OCI-LY1 (cell line): ENCODE measurements at regions not wholly inside any gene's neighbourhood (a gene's known extent, or its start where the extent isn't known, plus 50 kb on each side); places are given as distances from the start of the nearest gene placed in this dataset.

Source experiments
- H2AFZ ChIP-seq: fragments of 200-600 bp; sonication (generic), shearing (Covaris generic); 2 replicates; pipeline ENCODE4 v1.6.0; 2014; ENCODE audit warnings: antibody characterized with exemption, mild to moderate bottlenecking, low read length
- H3F3A ChIP-seq: fragments of 200-600 bp; sonication (generic), shearing (Covaris generic); 2 replicates; pipeline ENCODE4 v1.6.0; 2014; ENCODE audit warnings: mild to moderate bottlenecking, antibody characterized with exemption, low read length, moderate library complexity; ENCODE audit not compliant: insufficient read depth
- H3K27ac ChIP-seq: fragments of 200-600 bp; sonication (generic); 2 replicates; pipeline ENCODE4 v1.5.1; 2014; ENCODE audit warnings: low read length, mixed run types, mild to moderate bottlenecking, low read depth; ENCODE audit not compliant: poor library complexity, severe bottlenecking
- H3K27me3 ChIP-seq: fragments of 200-600 bp; sonication (generic); 2 replicates; pipeline ENCODE4 v1.6.0; 2014; ENCODE audit warnings: antibody characterized with exemption, mild to moderate bottlenecking, low read length, moderate library complexity; ENCODE audit not compliant: insufficient read depth
- H3K36me3 ChIP-seq: fragments of 200-600 bp; sonication (generic); 2 replicates; pipeline ENCODE4 v1.6.1; 2014; ENCODE audit warnings: mild to moderate bottlenecking, antibody characterized with exemption, low read length, moderate library complexity, mixed read lengths; ENCODE audit not compliant: insufficient read depth
- H3K4me1 ChIP-seq: fragments of 200-600 bp; sonication (generic); 2 replicates; pipeline ENCODE4 v1.5.1; 2014; ENCODE audit warnings: mild to moderate bottlenecking, low read length, moderate library complexity; ENCODE audit not compliant: insufficient read depth, severe bottlenecking
- H3K4me2 ChIP-seq: fragments of 200-600 bp; sonication (generic), shearing (Covaris generic); 2 replicates; pipeline ENCODE4 v1.6.1; 2014; ENCODE audit warnings: low read length
- H3K4me3 ChIP-seq: fragments of 200-600 bp; sonication (generic); 2 replicates; pipeline ENCODE4 v1.5.1; 2014; ENCODE audit warnings: low read length, low read depth, mild to moderate bottlenecking, mixed read lengths; ENCODE audit not compliant: poor library complexity, severe bottlenecking
- H3K79me2 ChIP-seq: fragments of 200-600 bp; shearing (Covaris generic); 2 replicates; pipeline ENCODE4 v1.6.1; 2016; ENCODE audit warnings: mixed run types, low read length, mixed read lengths; ENCODE audit not compliant: insufficient read depth
- H3K9ac ChIP-seq: fragments of 200-600 bp; sonication (generic), shearing (Covaris generic); 2 replicates; pipeline ENCODE4 v1.6.1; 2014; ENCODE audit warnings: mild to moderate bottlenecking, low read length, mixed read lengths
- H3K9me2 ChIP-seq: fragments of 200-600 bp; sonication (generic), shearing (Covaris generic); 2 replicates; pipeline ENCODE4 v1.6.1; 2014; ENCODE audit warnings: low read depth, mild to moderate bottlenecking, low read length, mixed read lengths
- H3K9me3 ChIP-seq: fragments of 200-600 bp; shearing (Covaris generic); 2 replicates; pipeline ENCODE4 v1.6.1; 2014; ENCODE audit warnings: low read length, mixed read lengths
- H4K20me1 ChIP-seq: fragments of 200-600 bp; sonication (generic), shearing (Covaris generic); 2 replicates; pipeline ENCODE4 v1.6.0; 2016; ENCODE audit warnings: mild to moderate bottlenecking, low read length; ENCODE audit not compliant: insufficient read depth
- CTCF ChIP-seq: fragments of 200-600 bp; sonication (generic), shearing (Covaris generic); IDR thresholded peaks from 2 replicates; pipeline ENCODE4 v1.5.1; 2017; ENCODE audit warnings: mild to moderate bottlenecking, antibody characterized with exemption, low read length, moderate library complexity, mixed read lengths
- EZH2 ChIP-seq: fragments of 200-600 bp; sonication (generic), shearing (Covaris generic); IDR thresholded peaks from 2 replicates; pipeline ENCODE4 v1.8.0; 2017; ENCODE audit warnings: borderline replicate concordance, mixed run types, mild to moderate bottlenecking, antibody characterized with exemption, low read length, moderate library complexity, mixed read lengths

- H3K79me2 ChIP-seq: no peaks in the 10 kb centered on the region
- H3K27me3 ChIP-seq: no peaks in the 10 kb centered on the region
- H3K36me3 ChIP-seq: no peaks in the 10 kb centered on the region
- no peaks in the 10 kb centered on the region for H3F3A ChIP-seq
- no peaks in the 10 kb centered on the region for H4K20me1 ChIP-seq
- peak overlapping the region; percentile 1; the same call in 1 of the 2 replicates for H2AFZ ChIP-seq
- peak overlapping the region; percentile 86 for H3K27ac ChIP-seq
- H3K9me3 ChIP-seq: no peaks in the 10 kb centered on the region
- peak overlapping the region; percentile 30; the same call in 1 of the 2 replicates for H3K4me2 ChIP-seq
- no peaks in the 10 kb centered on the region for H3K9me2 ChIP-seq
- peak overlapping the region; percentile 27 for H3K9ac ChIP-seq
- H3K4me1 ChIP-seq: peaks cover 83% of the 10 kb centered on the region
- H3K4me3 ChIP-seq: no peak overlapping the region
- no peak for TF ChIP-seq EZH2
These were observed 256.4 kb upstream of the SOX2 start for GRCh38 chr3:181455276-181455675.

DNA sequence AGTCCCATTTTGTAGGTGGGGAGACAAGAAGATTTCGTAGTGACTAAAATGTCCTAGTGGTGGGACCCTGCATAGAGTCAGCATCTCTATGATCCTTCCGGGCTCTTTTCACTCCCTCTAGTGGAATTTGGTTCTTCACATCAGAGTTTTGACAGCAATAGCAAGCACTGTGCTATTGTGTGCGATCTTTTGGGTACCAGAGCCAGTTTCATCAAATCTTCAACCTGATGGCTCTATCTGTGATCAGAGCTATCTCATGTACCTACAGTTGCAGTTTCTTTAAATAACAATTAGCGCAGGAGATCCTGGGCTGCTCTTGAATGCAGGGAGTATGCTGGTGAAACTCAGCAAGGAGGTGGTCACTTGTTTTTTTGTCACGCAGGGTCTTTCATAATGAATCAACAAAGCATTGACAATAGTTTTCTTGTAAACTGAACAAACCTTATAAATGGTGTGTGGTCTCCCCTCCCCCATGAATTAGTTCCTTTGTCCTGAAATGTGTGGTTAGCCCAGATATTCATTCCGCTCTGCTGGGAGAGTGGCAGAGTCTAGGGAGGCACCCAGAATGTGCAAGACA, 257.2 kb upstream of the SOX2 start:
- Histone ChIP-seq H3K9ac (peak overlapping the region; percentile 27; the same call in 1 of the 2 replicates), H3F3A (no peaks in the 10 kb centered on the region), H3K36me3 (no peaks in the 10 kb centered on the region), H3K4me3 (no peak overlapping the region), H3K9me2 (no peaks in the 10 kb centered on the region), H3K27ac (peak overlapping the region; percentile 86), H3K9me3 (no peaks in the 10 kb centered on the region), H4K20me1 (no peaks in the 10 kb centered on the region), H2AFZ (peak overlapping the region; percentile 1; the same call in 1 of the 2 replicates), H3K27me3 (no peaks in the 10 kb centered on the region), H3K79me2 (no peaks in the 10 kb centered on the region), H3K4me2 (peak overlapping the region; percentile 30; the same call in 1 of the 2 replicates), H3K4me1 (peaks cover 75% of the 10 kb centered on the region)
- peak; percentile 62 for TF ChIP-seq CTCF
- TF ChIP-seq EZH2: no peak

GRCh38 chr3:181446741-181447140, 265.0 kb upstream of the SOX2 start:
- TF ChIP-seq CTCF: no peak
- TF ChIP-seq EZH2: no peak
- Histone ChIP-seq H3K9me3 (no peaks in the 10 kb centered on the region), H3K36me3 (no peaks in the 10 kb centered on the region), H2AFZ (no peak overlapping the region), H3K27me3 (no peaks in the 10 kb centered on the region), H3K27ac (no peak overlapping the region), H3K4me3 (no peak overlapping the region), H3K4me1 (peaks cover 43% of the 10 kb centered on the region), H3K4me2 (no peak overlapping the region), H3K79me2 (no peaks in the 10 kb centered on the region), H4K20me1 (no peaks in the 10 kb centered on the region), H3K9me2 (no peaks in the 10 kb centered on the region), H3K9ac (no peak overlapping the region), H3F3A (no peaks in the 10 kb centered on the region)

- Histone ChIP-seq H3K9ac (no peak overlapping the region; the same call in 1 of the 2 replicates), H3K4me3 (no peak overlapping the region), H4K20me1 (no peaks in the 10 kb centered on the region), H3K36me3 (no peaks in the 10 kb centered on the region), H3K27ac (peak overlapping the region; percentile 60), H3K79me2 (no peaks in the 10 kb centered on the region), H3K9me3 (no peaks in the 10 kb centered on the region), H3K4me1 (peaks cover 69% of the 10 kb centered on the region), H3K27me3 (no peaks in the 10 kb centered on the region), H2AFZ (no peak overlapping the region), H3K4me2 (peak overlapping the region; percentile 13; the same call in 1 of the 2 replicates), H3K9me2 (no peaks in the 10 kb centered on the region), H3F3A (no peaks in the 10 kb centered on the region)
- TF ChIP-seq CTCF (no peak), EZH2 (no peak)
These were observed 269.7 kb upstream of the SOX2 start for GRCh38 chr3:181442066-181442465.
